HepG2 (cell line): ENCODE measurements at regions not wholly inside any gene's neighbourhood (a gene's known extent, or its start where the extent isn't known, plus 50 kb on each side); places are given as distances from the start of the nearest gene placed in this dataset.

Experiments
- ATAC-seq: fragments of 200-7000 bp; cut with Tn5 transposase; 3 replicates; pipeline ENCODE4 v1.9.1; 2020; ENCODE audit warnings: mild to moderate bottlenecking, moderate library complexity
- BruUV-seq: library from RNA; stranded (reverse); fragments of 400-500 nt; replicated peaks from 2 replicates; lab custom pipeline; 2021; lab: Mats Ljungman, UMichigan
- CTCF ChIA-PET: fragments of 300-600 bp; formaldehyde crosslinking; extraction: SDS; loops from one replicate; lab custom pipeline; 2021; ENCODE audit warnings: low total read pairs, inconsistent platforms, low intra/inter-chr PET ratio; lab: Yijun Ruan, JAX
- POLR2A ChIA-PET: fragments of 350-600 bp; sonication (Branson Sonifier 250); formaldehyde crosslinking; loops from one replicate; lab custom pipeline; 2020; ENCODE audit warnings: antibody characterized with exemption, inconsistent platforms; lab: Yijun Ruan, JAX
- DNase-seq: peaks from one replicate; pipeline ENCODE4 v3.0.0-alpha.2; 2015; ENCODE audit warnings: low spot score
- FAIRE-seq: peaks from 3 replicates; lab custom pipeline; 2011; peaks lifted over from hg19 to GRCh38; lab: Jason Lieb, UNC
- H2AFZ ChIP-seq: one replicate; pipeline ENCODE4 v1.6.1; 2011; ENCODE audit warnings: low read length, inconsistent platforms
- H3K27ac ChIP-seq: fragments of 300-600 bp; 3 replicates; pipeline ENCODE4 v1.8.0; 2011; ENCODE audit warnings: mixed run types, mild to moderate bottlenecking, mixed read lengths, low read length, inconsistent platforms; ENCODE audit not compliant: insufficient read depth; ENCODE audit errors: extremely low read length
- H3K27me3 ChIP-seq, 2 experiments: fragments of 200-600 bp in 1 of 2; 2 replicates in 1 of 2; 3 replicates in 1 of 2; pipeline versions ENCODE4 v1.6.0 to v1.8.0; 2011; ENCODE audit warnings: low read length in 2 of 2, mild to moderate bottlenecking in 2 of 2, moderate library complexity in 2 of 2, inconsistent platforms in 1 of 2; ENCODE audit not compliant: insufficient read depth in 2 of 2, control insufficient read depth in 1 of 2
- H3K36me3 ChIP-seq, 2 experiments: fragments of 200-600 bp in 1 of 2; replicated peaks in 1 of 2; 2 replicates in 1 of 2; 3 replicates in 1 of 2; pipeline versions ENCODE4 v1.5.1 to v1.8.0; 2011; ENCODE audit warnings: low read length in 2 of 2, inconsistent platforms in 1 of 2; ENCODE audit not compliant: insufficient read depth in 2 of 2, control insufficient read depth in 1 of 2
- H3K4me1 ChIP-seq: 2 replicates; pipeline ENCODE4 v1.5.1; 2012; ENCODE audit warnings: low read length, inconsistent platforms; ENCODE audit not compliant: insufficient read depth
- H3K4me2 ChIP-seq: 2 replicates; pipeline ENCODE4 v1.6.0; 2011; ENCODE audit warnings: low read depth, low read length, inconsistent platforms
- H3K4me3 ChIP-seq, 3 experiments: fragments of 200-600 bp in 1 of 3; sonication (generic), shearing (Covaris generic) in 1 of 3; replicated peaks in 1 of 3; 2 replicates each; pipeline ENCODE4 v1.5.1; 2011 to 2016; ENCODE audit warnings: low read length in 3 of 3, inconsistent platforms in 2 of 3, low read depth in 2 of 3, mild to moderate bottlenecking in 2 of 3, control low read depth in 1 of 3, mixed read lengths in 1 of 3; ENCODE audit not compliant: insufficient read depth in 1 of 3
- H3K79me2 ChIP-seq: one replicate; pipeline ENCODE4 v1.6.1; 2011; ENCODE audit warnings: low read length, inconsistent platforms; ENCODE audit not compliant: insufficient read depth
- H3K9ac ChIP-seq: 2 replicates; pipeline ENCODE4 v1.6.0; 2011; ENCODE audit warnings: mild to moderate bottlenecking, low read depth, low read length, inconsistent platforms; ENCODE audit not compliant: insufficient read depth
- H3K9me3 ChIP-seq: 2 replicates; pipeline ENCODE4 v1.5.1; 2012; ENCODE audit warnings: mild to moderate bottlenecking, low read length
- H4K20me1 ChIP-seq: 2 replicates; pipeline ENCODE4 v1.6.0; 2011; ENCODE audit warnings: inconsistent platforms, mild to moderate bottlenecking, low read length, moderate library complexity; ENCODE audit not compliant: insufficient read depth
- BCL6 ChIP-seq: IDR thresholded peaks from 2 replicates; pipeline ENCODE4 v1.6.1; 2016; ENCODE audit warnings: missing genetic modification reagents, missing compliant biosample characterization
- CEBPB ChIP-seq: IDR thresholded peaks from 2 replicates; pipeline ENCODE4 v1.6.1; 2011; ENCODE audit warnings: low read depth, low read length, improper control_type of control experiment, borderline replicate concordance
- CEBPG ChIP-seq: IDR thresholded peaks from 2 replicates; pipeline ENCODE4 v1.6.1; 2016
- DMAP1 ChIP-seq: IDR thresholded peaks from 2 replicates; pipeline ENCODE4 v1.6.1; 2016
- DNMT3B ChIP-seq: conservative IDR thresholded peaks from 2 replicates; pipeline ENCODE4 v1.6.1; 2016; ENCODE audit warnings: missing biosample characterization, control low read depth
- FOXA3 ChIP-seq: IDR thresholded peaks from 2 replicates; pipeline ENCODE4 v1.6.1; 2016; ENCODE audit warnings: missing genetic modification reagents, missing compliant biosample characterization
- FUBP1 ChIP-seq: sonication (generic); formaldehyde crosslinking; IDR thresholded peaks from 2 replicates; pipeline ENCODE4 v1.5.1; 2020; ENCODE audit warnings: missing genetic modification reagents, mild to moderate bottlenecking, borderline replicate concordance
- MLLT10 ChIP-seq: sonication (generic); formaldehyde crosslinking; IDR thresholded peaks from 2 replicates; pipeline ENCODE4 v1.4.0; 2020; ENCODE audit warnings: missing genetic modification reagents
- NFATC3 ChIP-seq: sonication (generic); formaldehyde crosslinking; IDR thresholded peaks from 2 replicates; pipeline ENCODE4 v1.5.1; 2020; ENCODE audit warnings: mild to moderate bottlenecking, missing genetic modification reagents
- TBP ChIP-seq: sonication (generic); formaldehyde crosslinking; IDR thresholded peaks from 2 replicates; pipeline ENCODE4 v1.5.0; 2020; ENCODE audit warnings: missing genetic modification reagents
- ZBTB7B ChIP-seq: sonication (generic); formaldehyde crosslinking; IDR thresholded peaks from 2 replicates; pipeline ENCODE4 v1.4.0; 2020; ENCODE audit warnings: missing genetic modification reagents
- ZNF136 ChIP-seq: sonication (generic); formaldehyde crosslinking; IDR thresholded peaks from 2 replicates; pipeline ENCODE4 v1.8.1; 2022; ENCODE audit warnings: low read depth, mild to moderate bottlenecking, moderate library complexity, missing genetic modification reagents
- ZNF274 ChIP-seq: sonication (generic); formaldehyde crosslinking; IDR thresholded peaks from 2 replicates; pipeline ENCODE4 v1.5.1; 2020; ENCODE audit warnings: mild to moderate bottlenecking, missing genetic modification reagents
- ZNF775 ChIP-seq: sonication (generic); formaldehyde crosslinking; IDR thresholded peaks from 2 replicates; pipeline ENCODE4 v1.4.0; 2020; ENCODE audit warnings: missing genetic modification reagents, mild to moderate bottlenecking, moderate library complexity, borderline replicate concordance
- WGBS: methylation state at CpG from one replicate; pipeline ENCODE4 v1.1.6; 2017; ENCODE audit warnings: low lambda C conversion rate; 5-methylcytosine and 5-hydroxymethylcytosine counted together
- in situ Hi-C: cut with HindIII; loops from 2 replicates; pipeline ENCODE4 v1.10.0; 2017; ENCODE audit warnings: low pct_unique_long_range_greater_than_20kb; ENCODE audit not compliant: extremely low pct_ligation_motif_present
- intact Hi-C: fragments of 100-400 bp; cut with micrococcal nuclease; formaldehyde crosslinking; loops from one replicate; pipeline ENCODE4 v1.10.0; 2022; ENCODE audit not compliant: unreplicated experiment

DNA sequence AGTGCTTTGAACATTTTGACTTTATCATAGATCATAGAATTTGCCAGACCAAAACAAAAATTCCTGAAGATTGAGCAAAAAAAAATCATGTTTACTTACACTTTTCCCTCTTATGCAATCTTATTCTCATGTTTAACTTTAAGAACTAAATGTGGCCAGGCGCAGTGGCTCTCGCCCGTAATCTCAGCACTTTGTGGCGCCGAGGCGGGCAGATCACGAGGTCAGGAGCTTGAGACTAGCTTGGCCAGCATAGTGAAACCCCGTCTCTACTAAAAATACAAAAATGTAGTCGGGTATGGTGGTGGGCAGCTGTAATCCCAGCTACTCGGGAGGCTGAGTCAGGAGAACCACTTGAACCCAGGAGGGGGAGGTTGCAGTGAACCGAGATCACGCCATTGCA lies 227.9 kb upstream of the KYNU start:
- Histone ChIP-seq H2AFZ (no peak overlapping the region), H3K9ac (no peak overlapping the region), H3K4me3 (no peak overlapping the region), H3K4me1 (no peaks in the 10 kb centered on the region), H3K27ac (no peak overlapping the region), H3K79me2 (no peaks in the 10 kb centered on the region), H4K20me1 (no peaks in the 10 kb centered on the region), H3K9me3 (no peaks in the 10 kb centered on the region), H3K27me3 (peaks cover 0 to 2% of the 10 kb centered on the region in 2 experiments; a peak in 1 of 5 replicates), H3K4me2 (no peak overlapping the region; the same call in 1 of the 2 replicates), H3K36me3 (no peaks in the 10 kb centered on the region)
- ChIA-PET CTCF (no interaction called here), POLR2A (no interaction called here)
- no TSS peak for BruUV-seq
- FAIRE-seq (no peak), ATAC-seq (no peak), DNase-seq (peak; percentile 5)
- 13% methylated on average over 12 of the region's 12 CpGs for WGBS
- in situ Hi-C loops = no loop called here
- TF ChIP-seq BCL6 (CRISPR knock-in tag) = 0 out of 2 replicates have a peak, but pooled peaks have one; percentile 39
- TF ChIP-seq ZNF775 = no peak
- peak; percentile 17; the same call in 1 of the 2 replicates for TF ChIP-seq FOXA3
- TF ChIP-seq ZBTB7B (CRISPR knock-in tag) = no peak
- no peak for TF ChIP-seq MLLT10 (CRISPR knock-in tag)
- TF ChIP-seq NFATC3 (CRISPR knock-in tag) = no peak
- TF ChIP-seq CEBPB = peak; percentile 53; the same call in 1 of the 2 replicates
- TF ChIP-seq TBP (CRISPR knock-in tag) = no peak
- no peak for TF ChIP-seq ZNF136 (CRISPR knock-in tag)
- TF ChIP-seq DNMT3B (CRISPR knock-in tag) = no peak
- TF ChIP-seq FUBP1 = no peak
- no peak for TF ChIP-seq ZNF274 (CRISPR knock-in tag)
- TF ChIP-seq CEBPG (CRISPR knock-in tag) = 0 out of 2 replicates have a peak, but pooled peaks have one; percentile 13
- no peak for TF ChIP-seq DMAP1 (CRISPR knock-in tag)
- intact Hi-C loops = no loop called here
